ENCODE measurements at regions not wholly inside any gene's neighbourhood (a gene's known extent, or its start where the extent isn't known, plus 50 kb on each side); places are given as distances from the start of the nearest gene placed in this dataset.

DNA sequence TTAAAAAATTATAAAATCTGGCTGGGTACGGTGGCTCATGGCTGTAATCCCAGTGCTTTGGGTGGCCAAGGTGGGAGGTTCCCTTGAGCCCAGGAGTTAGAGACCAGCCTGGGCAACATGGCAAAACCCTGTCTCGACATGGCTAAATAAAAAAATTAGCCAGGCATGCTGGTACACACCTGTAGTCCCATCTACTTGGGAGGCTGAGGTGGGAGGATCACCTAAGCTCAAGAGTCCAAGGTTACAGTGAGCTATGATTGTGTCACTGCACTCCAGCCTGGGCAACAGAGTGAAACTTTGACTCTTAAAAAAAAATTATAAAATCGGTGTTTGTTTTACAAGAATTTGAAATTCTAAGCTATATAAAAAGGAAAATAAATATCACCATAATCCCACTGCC lies 141.8 kb downstream of the SLC38A6 start:
- no peak overlapping the region for H3K27ac ChIP-seq
- TF ChIP-seq, protein P1, sequence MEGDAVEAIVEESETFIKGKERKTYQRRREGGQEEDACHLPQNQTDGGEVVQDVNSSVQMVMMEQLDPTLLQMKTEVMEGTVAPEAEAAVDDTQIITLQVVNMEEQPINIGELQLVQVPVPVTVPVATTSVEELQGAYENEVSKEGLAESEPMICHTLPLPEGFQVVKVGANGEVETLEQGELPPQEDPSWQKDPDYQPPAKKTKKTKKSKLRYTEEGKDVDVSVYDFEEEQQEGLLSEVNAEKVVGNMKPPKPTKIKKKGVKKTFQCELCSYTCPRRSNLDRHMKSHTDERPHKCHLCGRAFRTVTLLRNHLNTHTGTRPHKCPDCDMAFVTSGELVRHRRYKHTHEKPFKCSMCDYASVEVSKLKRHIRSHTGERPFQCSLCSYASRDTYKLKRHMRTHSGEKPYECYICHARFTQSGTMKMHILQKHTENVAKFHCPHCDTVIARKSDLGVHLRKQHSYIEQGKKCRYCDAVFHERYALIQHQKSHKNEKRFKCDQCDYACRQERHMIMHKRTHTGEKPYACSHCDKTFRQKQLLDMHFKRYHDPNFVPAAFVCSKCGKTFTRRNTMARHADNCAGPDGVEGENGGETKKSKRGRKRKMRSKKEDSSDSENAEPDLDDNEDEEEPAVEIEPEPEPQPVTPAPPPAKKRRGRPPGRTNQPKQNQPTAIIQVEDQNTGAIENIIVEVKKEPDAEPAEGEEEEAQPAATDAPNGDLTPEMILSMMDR (conservative IDR thresholded peaks at IDR 0.05), result no peak

DNA sequence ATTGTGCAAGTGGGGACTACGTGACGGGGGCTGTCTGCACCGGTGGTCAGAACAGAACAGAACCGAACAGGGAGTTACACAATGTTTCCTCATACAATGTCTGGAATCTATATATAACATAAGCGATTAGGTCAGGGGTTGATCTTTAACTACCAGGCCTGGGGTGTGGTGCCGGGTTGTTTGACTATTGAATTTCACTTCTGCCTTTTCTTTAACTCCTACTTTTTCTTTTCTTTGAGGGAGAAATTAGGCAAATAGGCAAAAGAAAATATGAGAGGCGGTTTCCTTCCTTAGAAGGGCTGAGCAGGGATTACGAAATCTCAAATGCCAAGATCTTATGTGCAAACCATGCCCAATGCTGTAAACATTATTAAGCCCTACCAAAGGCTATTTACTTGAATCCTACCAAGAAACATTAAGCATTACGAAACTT lies 140.3 kb downstream of the SLC38A6 start:
- TF ChIP-seq, protein P1 (conservative IDR thresholded peaks at IDR 0.05), result no peak
- no peak overlapping the region for H3K27ac ChIP-seq

DNA sequence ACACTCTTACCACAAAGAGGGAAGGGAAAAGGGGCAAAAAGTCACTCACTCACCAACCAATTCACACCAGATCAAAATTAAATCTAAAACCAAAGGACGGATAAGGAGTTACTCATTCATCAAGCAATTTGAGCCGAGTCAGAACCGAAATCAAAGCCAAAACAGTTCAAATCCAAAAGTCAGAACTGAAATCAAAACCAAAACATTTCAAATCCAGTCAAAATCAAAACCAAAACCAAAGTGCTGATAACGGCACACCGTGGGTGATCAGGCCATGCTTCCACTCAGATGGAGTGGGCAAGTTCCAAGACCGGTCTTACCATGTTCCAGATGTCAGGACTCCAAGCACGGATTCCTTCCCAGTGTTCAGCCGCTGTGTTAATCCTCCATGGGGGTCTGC lies 139.5 kb downstream of the SLC38A6 start:
- H3K27ac ChIP-seq, result no peak overlapping the region
- TF ChIP-seq, protein P1 (conservative IDR thresholded peaks at IDR 0.05), result no peak

DNA sequence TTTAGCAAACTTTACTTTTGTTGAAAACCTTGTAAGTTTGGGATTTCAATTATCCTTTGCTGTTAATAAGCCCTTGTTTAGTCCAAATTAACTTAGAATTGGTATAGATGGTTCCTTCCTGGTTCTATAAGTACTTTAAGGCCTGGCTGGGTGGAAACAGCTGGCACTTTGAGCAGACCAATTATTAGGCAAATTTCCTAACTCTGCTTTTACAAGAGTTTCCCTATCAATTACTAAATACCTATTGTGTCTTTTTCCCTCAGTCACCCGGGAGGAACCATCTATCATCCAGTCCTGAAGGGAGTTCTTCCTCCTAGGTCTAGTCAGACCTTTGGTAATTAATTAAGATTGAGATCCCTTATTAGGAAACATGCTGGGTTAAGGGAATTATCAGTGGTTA lies 138.0 kb downstream of the SLC38A6 start:
- no peak overlapping the region for H3K27ac ChIP-seq
- TF ChIP-seq, protein P1 (conservative IDR thresholded peaks at IDR 0.05), result no peak

DNA sequence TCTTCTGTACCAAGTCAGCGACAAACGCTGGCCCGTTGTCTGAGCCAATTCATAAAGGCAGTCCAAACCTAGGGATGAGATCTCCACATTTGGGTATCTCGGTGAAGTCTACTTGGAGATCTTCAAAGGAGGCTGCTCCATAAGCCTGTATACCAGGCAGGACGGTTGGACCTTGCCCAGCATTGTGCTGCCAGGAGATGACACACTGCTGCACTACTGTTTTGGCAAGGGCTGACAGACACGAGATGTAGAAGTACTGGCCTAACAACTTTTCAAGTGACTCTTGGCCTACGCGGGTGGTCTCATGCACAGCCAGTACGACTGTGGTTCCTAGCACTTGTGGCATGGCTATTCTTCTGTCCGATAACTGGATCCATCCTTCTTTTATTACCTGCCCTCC lies 135.3 kb downstream of the SLC38A6 start:
- H3K27ac ChIP-seq, result no peak overlapping the region
- TF ChIP-seq, protein P1 (conservative IDR thresholded peaks at IDR 0.05), result no peak

DNA sequence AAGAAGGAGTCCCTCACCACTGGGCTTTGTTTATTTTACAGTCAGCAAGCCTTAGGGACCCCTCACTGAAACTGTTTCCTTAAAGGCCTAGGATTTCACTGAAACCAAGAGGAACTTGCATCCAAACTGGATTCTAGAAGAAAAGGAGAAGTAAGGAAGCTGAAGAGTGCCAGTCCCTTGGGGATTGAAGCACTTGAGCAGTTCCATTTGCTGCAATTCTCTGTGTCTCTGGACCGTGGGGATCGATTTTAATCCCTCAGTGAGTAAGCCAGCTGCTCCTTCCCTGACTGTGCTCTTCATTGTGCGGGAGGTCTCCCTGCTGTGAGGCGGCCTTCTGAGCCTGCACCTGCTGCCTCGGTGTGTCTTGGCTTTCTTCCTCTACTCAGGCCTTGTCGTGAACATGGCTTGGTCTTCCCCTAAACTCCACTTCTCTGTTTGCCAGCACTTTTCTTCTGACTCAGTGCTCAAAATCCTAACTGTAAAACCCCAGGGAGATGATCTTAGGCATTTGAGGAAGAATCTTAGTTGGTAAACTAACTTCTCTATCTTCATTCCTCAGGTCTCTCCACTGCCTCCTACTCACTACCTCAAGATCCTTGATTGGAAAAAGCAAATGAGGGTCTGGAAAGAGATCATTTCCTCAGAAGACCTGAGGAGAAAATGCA lies 132.6 kb downstream of the SLC38A6 start:
- TF ChIP-seq, protein P1 (conservative IDR thresholded peaks at IDR 0.05), result no peak
- no peak overlapping the region for H3K27ac ChIP-seq

DNA sequence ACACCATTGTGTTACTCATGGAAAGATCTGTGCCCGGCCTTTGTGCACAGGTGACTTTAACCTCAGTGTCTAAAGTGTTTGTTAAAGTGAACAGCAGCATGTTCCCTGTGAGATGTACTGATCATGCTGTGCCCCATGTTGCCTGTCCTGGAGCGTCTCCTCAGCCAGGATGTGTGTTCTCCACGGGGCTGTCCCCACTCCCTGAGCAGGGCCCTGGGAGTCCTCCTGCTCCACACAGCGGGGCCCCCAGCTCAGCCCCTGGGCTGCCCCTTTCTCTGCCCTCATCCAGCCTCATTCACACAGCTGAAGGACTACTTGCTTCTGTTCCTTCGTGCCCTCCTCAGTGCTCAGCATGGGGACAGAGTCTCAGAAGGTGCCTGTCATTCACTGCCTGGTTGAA lies 131.5 kb downstream of the SLC38A6 start:
- no peak overlapping the region for H3K27ac ChIP-seq
- TF ChIP-seq, protein P1 (conservative IDR thresholded peaks at IDR 0.05), result no peak

All from VCaP (cell line).